HG02943 (cell line): ENCODE measurements at regions not wholly inside any gene's neighbourhood (a gene's known extent, or its start where the extent isn't known, plus 50 kb on each side); places are given as distances from the start of the nearest gene placed in this dataset.

Experiments
- ATAC-seq: cut with Tn5 transposase; IDR thresholded peaks from one replicate; pipeline ENCODE4 v1.9.1; 2021; ENCODE audit warnings: mild to moderate bottlenecking, low read depth, moderate library complexity; ENCODE audit not compliant: unreplicated experiment

GRCh38 chr16:85267414-85267945 is 155.2 kb upstream of the CIBAR2 start:
- ATAC-seq: no peak

DNA sequence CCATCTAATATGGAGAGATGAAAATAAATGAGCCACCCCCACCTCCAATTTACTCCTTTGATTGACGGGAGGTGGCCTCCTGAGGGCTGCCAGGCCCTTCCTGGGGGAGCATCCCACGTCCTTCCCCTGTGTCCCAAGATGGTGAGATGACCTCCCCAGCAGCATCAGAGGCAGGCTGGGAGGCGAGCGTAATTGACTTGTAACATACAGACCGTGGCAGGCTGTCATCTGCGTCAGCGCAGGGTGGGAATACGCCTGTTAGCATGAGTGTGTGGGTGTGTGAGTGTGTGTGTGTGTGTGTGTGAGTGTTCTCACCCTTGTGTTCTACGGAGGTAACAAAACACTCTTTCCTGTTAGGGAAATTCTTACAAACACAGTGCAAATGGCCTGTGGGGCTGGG is 156.9 kb upstream of the CIBAR2 start:
- ATAC-seq: no peak

- no peak for ATAC-seq
These were observed 158.1 kb upstream of the CIBAR2 start for GRCh38 chr16:85270374-85270773.

- ATAC-seq: no peak
These were observed 158.9 kb upstream of the CIBAR2 start for GRCh38 chr16:85271198-85271597.

- no peak for ATAC-seq
These were observed 161.0 kb upstream of the CIBAR2 start for GRCh38 chr16:85273293-85273692.

- no peak for ATAC-seq
These were observed 162.2 kb upstream of the CIBAR2 start for GRCh38 chr16:85274501-85274900.

GRCh38 chr16:85274924-85275323 is 162.7 kb upstream of the CIBAR2 start:
- ATAC-seq: no peak

- ATAC-seq: no peak
These were observed 163.4 kb upstream of the CIBAR2 start for GRCh38 chr16:85275533-85276249.

- ATAC-seq: no peak
These were observed 164.0 kb upstream of the CIBAR2 start for GRCh38 chr16:85276258-85276657.

DNA sequence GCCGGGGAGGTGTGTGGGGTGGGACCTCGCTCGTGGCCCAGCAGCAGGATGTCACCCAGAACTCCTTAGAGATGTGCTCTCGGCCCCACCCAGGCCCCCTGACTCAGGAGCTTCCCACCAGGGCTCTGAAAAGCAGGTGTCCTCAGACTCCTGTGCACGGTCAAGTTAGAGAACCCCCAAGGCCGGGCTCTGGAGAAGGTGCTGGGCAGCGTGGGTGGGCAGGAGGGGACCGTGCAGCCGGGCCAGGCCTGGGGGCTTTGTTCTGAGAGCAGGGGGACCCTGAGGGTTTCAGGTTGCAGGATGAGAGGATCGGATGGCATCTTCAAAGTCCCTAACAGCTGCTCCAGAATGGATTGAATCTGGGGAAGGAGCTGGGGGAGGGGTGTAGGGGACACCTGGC is 164.4 kb upstream of the CIBAR2 start:
- ATAC-seq: no peak

DNA sequence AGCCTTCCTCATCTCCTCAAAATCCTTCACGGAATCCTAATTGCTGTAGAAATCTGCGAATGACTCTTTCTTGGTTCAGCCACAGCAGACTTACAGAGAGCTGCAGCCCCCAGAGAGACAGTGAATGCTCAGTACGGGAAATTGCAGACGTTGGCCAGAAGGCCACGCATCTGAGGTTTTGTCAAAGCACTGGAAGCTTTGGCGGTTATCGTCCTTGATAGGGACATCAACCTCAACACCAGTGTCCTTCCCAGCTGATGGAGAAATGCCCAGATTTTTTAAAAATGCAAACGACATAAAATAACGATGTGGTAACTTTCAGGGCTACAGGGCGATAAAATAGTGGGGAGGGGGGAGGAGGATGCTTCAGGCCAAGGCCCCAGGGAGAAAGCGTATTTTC is 166.6 kb upstream of the CIBAR2 start:
- ATAC-seq: no peak

DNA sequence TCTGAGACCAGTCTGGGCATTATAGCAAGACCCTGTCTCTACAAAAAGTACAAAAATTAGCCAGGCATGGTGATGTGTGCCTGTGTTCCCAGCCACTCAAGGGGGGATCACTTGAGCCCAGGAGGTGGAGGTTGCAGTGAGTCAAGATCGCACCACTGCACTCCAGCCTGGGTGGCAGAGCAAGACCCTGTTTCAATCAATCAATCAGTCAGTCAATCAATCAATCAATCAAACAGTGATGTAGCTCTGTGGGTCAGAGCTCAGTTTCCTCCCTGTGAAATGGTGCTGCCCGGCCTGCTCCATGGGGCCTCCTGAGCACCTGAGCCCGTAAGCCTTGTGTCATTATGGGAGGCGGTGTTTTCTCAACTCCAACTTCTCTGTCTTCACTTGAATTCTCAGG is 167.1 kb upstream of the CIBAR2 start:
- ATAC-seq: no peak

- ATAC-seq: no peak
These were observed 167.7 kb upstream of the CIBAR2 start for GRCh38 chr16:85279825-85280545.

GRCh38 chr16:85281181-85281580 is 168.9 kb upstream of the CIBAR2 start:
- no peak for ATAC-seq

DNA sequence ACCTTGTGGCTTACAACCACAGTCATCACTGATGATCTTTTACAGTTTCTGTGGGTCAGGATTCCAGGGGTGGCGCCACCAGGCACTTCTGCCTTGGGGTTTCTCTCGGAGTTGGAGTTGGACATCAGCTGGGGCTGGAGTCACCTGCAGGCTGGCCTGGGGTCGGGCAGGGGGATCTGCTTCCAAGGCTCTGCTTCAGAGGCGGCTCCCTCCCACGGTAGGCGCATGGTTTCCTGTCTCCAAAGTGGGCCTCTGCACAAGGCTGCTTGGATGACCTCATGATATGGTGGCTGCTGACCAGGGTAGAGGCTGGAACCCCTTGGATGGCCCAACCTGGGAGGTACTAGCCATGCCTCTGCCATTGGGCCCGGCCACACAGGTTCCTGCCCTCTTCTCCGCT is 170.6 kb upstream of the CIBAR2 start:
- ATAC-seq: no peak

GRCh38 chr16:85283305-85284050 is 171.2 kb upstream of the CIBAR2 start:
- ATAC-seq: no peak

- no peak for ATAC-seq
These were observed 172.0 kb upstream of the CIBAR2 start for GRCh38 chr16:85284141-85284817.

GRCh38 chr16:85285681-85286065 is 173.4 kb upstream of the CIBAR2 start:
- ATAC-seq: no peak

- no peak for ATAC-seq
These were observed 174.0 kb upstream of the CIBAR2 start for GRCh38 chr16:85286066-85286831.
